ENCODE measurements at regions not wholly inside any gene's neighbourhood (a gene's known extent, or its start where the extent isn't known, plus 50 kb on each side); places are given as distances from the start of the nearest gene placed in this dataset.
A peak's percentile ranks its signal among the peaks of the same experiment; 100 is the strongest.

DNA sequence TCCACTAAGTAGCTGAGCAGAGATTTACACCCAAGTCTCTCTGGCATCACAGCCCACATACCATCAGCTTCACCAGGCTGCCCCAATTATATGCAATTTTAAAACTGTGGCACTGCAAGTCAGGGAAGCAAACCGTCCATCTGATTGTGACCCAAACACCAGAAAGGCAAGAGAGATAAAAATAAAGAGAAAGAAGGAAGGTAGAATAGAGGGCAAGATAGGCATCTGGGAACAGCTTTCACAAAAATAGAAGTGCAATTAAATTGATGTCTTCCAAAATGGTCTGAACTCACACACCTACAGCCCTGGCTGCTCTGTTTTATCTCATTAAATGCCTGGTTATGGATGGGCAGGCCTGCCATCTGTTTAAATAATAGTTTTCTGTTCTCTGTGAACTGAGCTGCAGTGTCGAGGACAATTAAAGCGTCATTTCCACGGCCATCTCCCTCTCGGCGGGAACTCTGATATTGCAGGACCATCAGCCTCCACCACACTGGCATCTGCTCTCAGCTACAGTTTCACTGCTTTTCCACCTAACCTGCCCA is 509.1 kb downstream of the INHBA start:
- H3K4me3 ChIP-seq (ENCODE audit: low read depth, low read length) = no peak overlapping the region
- no peak for DNase-seq (ENCODE audit: low read depth)
- no peak for TF ChIP-seq CTCF (IDR thresholded peaks at IDR 0.05; ENCODE audit: insufficient read depth, low read length)

DNA sequence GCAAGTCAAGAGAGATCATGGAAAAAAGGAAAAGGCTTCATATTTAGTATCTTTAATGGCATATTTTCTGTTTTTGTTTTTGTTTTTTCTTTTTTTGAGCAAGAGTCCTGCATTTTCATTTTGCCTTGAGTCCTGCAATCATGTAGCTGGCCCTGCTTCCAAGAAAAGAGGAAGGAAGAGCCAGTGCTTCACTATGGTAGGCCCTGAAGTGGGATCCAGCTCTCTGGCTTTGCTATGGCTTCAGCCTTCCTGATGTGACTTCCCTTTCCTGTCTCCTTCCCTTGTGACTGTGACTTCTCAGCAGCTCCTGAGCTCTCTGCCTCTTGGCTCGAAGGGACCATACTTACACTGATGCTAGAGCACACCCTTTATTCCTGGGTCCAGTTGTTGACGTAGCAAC is 512.3 kb downstream of the INHBA start:
- DNase-seq (ENCODE audit: low read depth) = no peak
- no peak overlapping the region for H3K4me3 ChIP-seq (ENCODE audit: low read depth, low read length)
- TF ChIP-seq CTCF (IDR thresholded peaks at IDR 0.05; ENCODE audit: insufficient read depth, low read length) = no peak

GRCh38 chr7:41189866-41190265 is 513.0 kb downstream of the INHBA start:
- no peak overlapping the region for H3K4me3 ChIP-seq (ENCODE audit: low read depth, low read length)
- peak; percentile 85 for DNase-seq (ENCODE audit: low read depth)
- TF ChIP-seq CTCF (IDR thresholded peaks at IDR 0.05; ENCODE audit: insufficient read depth, low read length) = no peak

DNA sequence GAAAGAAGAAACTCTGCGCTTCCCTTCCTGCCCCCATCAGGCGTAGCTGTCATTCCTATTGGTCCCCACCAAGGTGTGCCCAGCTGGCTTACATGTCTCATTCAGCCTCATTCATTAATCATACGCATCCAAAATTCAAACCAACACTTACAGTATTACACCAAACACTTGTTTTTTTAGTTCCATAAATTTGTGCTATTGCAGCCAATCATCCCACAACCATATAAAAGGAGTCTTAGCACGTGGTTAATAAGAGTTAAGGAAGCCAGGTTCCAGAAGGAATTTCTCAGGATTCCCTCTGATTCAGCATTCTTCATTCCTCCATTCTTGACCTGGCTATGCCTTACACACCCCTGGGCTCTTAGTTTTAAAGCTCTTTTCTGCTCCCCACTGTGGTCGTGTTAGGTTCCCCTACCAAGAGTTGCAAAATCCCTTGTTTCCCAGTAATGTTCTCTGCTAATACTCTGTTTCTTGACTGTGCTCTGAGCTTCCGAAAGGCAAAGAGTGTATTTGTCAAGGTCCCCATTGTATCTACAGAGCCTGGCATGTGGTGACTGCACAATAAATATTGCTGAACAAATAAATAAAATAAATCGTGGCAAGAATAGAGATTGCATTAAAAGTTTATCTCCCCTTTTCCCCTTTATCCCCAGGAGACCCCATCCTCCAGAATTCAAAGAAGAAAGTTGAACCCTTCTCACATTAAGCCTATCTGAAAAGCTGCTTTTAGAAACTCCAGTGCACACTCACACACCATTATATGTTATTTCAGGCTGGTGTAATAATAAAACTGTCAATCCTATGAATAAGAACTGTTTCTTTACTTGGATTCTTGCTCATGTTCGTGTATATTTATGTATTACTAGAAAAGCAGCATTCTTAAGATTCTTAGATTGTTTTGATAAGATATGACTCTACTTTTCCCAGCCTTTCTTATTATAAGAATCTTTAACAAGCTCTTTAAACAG is 514.4 kb downstream of the INHBA start:
- no peak overlapping the region for H3K4me3 ChIP-seq (ENCODE audit: low read depth, low read length)
- TF ChIP-seq CTCF (IDR thresholded peaks at IDR 0.05; ENCODE audit: insufficient read depth, low read length) = no peak
- DNase-seq (ENCODE audit: low read depth) = peak; percentile 85

GRCh38 chr7:41187322-41187721 is 515.6 kb downstream of the INHBA start:
- no peak for DNase-seq (ENCODE audit: low read depth)
- TF ChIP-seq CTCF (IDR thresholded peaks at IDR 0.05; ENCODE audit: insufficient read depth, low read length) = no peak
- H3K4me3 ChIP-seq (ENCODE audit: low read depth, low read length) = no peak overlapping the region

DNA sequence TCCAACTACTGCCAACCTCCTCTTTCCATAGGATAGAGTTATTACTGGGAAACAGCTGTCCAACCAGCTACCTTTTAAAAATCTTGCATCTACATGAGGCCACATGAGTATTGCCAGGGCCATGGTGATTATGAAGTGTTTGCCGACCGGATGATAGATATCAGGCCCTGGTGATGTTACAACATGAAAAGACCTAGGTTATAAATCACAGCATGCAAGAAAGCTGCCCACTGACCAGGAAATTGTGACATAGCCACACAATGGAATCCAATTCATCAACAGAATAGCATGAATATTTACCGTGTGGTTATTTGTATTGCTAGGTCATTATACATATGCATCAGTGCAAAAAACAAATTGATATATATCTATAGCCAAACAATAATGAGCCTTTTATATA is 517.0 kb downstream of the INHBA start:
- H3K4me3 ChIP-seq (ENCODE audit: low read depth, low read length) = no peak overlapping the region
- no peak for DNase-seq (ENCODE audit: low read depth)
- TF ChIP-seq CTCF (IDR thresholded peaks at IDR 0.05; ENCODE audit: insufficient read depth, low read length) = no peak

All from fibroblast of the aortic adventitia (primary cell).